H9 (cell line): ENCODE measurements at regions not wholly inside any gene's neighbourhood (a gene's known extent, or its start where the extent isn't known, plus 50 kb on each side); places are given as distances from the start of the nearest gene placed in this dataset.

Experiments used
- DNase-seq: peaks from one replicate; pipeline ENCODE4 v3.0.0-alpha.2; 2017
- H2AFZ ChIP-seq: one replicate; pipeline ENCODE4 v1.6.1; 2013; ENCODE audit warnings: mild to moderate bottlenecking, low read length, control low read depth, moderate library complexity
- H2AK5ac ChIP-seq: 2 replicates; pipeline ENCODE4 v1.6.1; 2013; ENCODE audit warnings: low read length, control low read depth, mixed read lengths; ENCODE audit not compliant: insufficient read length
- H2BK120ac ChIP-seq: one replicate; pipeline ENCODE4 v1.6.1; 2013; ENCODE audit warnings: low read depth, mild to moderate bottlenecking, low read length, control low read depth, inconsistent platforms; ENCODE audit not compliant: poor library complexity, severe bottlenecking
- H2BK12ac ChIP-seq: 2 replicates; pipeline ENCODE4 v1.6.1; 2013; ENCODE audit warnings: low read length, control low read depth, mixed read lengths, low read depth; ENCODE audit not compliant: insufficient read length
- H2BK15ac ChIP-seq: 2 replicates; pipeline ENCODE4 v1.6.1; 2013; ENCODE audit warnings: low read depth, low read length, control low read depth
- H2BK20ac ChIP-seq: one replicate; pipeline ENCODE4 v1.6.1; 2013; ENCODE audit warnings: low read depth, mild to moderate bottlenecking, low read length, control low read depth, inconsistent platforms; ENCODE audit not compliant: poor library complexity, severe bottlenecking
- H2BK5ac ChIP-seq: 2 replicates; pipeline ENCODE4 v1.6.1; 2013; ENCODE audit warnings: low read length, control low read depth, mixed read lengths; ENCODE audit not compliant: insufficient read length
- H3K14ac ChIP-seq: 2 replicates; pipeline ENCODE4 v1.6.1; 2013; ENCODE audit warnings: low read length, control low read depth; ENCODE audit not compliant: insufficient read depth
- H3K18ac ChIP-seq: 2 replicates; pipeline ENCODE4 v1.6.1; 2013; ENCODE audit warnings: low read depth, mild to moderate bottlenecking, mixed read lengths, low read length, control low read depth; ENCODE audit not compliant: insufficient read length
- H3K23ac ChIP-seq: 2 replicates; pipeline ENCODE4 v1.6.1; 2013; ENCODE audit warnings: low read length, control low read depth, mixed read lengths, low read depth; ENCODE audit not compliant: insufficient read length
- H3K23me2 ChIP-seq: 2 replicates; pipeline ENCODE4 v1.6.1; 2013; ENCODE audit warnings: low read depth, mild to moderate bottlenecking, mixed read lengths, low read length, control low read depth; ENCODE audit not compliant: insufficient read length, poor library complexity, severe bottlenecking
- H3K27ac ChIP-seq: 2 replicates; pipeline ENCODE4 v1.5.1; 2013; ENCODE audit warnings: low read length, control low read depth, mixed read lengths, low read depth; ENCODE audit not compliant: insufficient read length
- H3K27me3 ChIP-seq: 2 replicates; pipeline ENCODE4 v1.6.1; 2013; ENCODE audit warnings: low read length, control low read depth, inconsistent platforms; ENCODE audit not compliant: insufficient read depth
- H3K4ac ChIP-seq: 2 replicates; pipeline ENCODE4 v1.6.1; 2013; ENCODE audit warnings: low read depth, mild to moderate bottlenecking, control low read depth, inconsistent platforms, low read length, moderate library complexity
- H3K4me1 ChIP-seq: 2 replicates; pipeline ENCODE4 v1.6.1; 2013; ENCODE audit warnings: low read length, control low read depth, inconsistent platforms; ENCODE audit not compliant: insufficient read depth
- H3K4me2 ChIP-seq: 2 replicates; pipeline ENCODE4 v1.6.1; 2013; ENCODE audit warnings: low read length, control low read depth, mixed read lengths; ENCODE audit not compliant: insufficient read length, insufficient read depth
- H3K56ac ChIP-seq: 2 replicates; pipeline ENCODE4 v1.6.1; 2013; ENCODE audit warnings: low read depth, mild to moderate bottlenecking, mixed read lengths, low read length, control low read depth; ENCODE audit not compliant: insufficient read length
- H3K79me1 ChIP-seq: 2 replicates; pipeline ENCODE4 v1.6.1; 2013; ENCODE audit warnings: low read depth, mild to moderate bottlenecking, moderate library complexity, low read length, control low read depth, inconsistent platforms; ENCODE audit not compliant: insufficient read depth, poor library complexity, severe bottlenecking
- H3K79me2 ChIP-seq: 2 replicates; pipeline ENCODE4 v1.6.1; 2013; ENCODE audit warnings: low read length, control low read depth, inconsistent platforms; ENCODE audit not compliant: insufficient read depth
- H3K9ac ChIP-seq: 2 replicates; pipeline ENCODE4 v1.6.1; 2013; ENCODE audit warnings: low read length, control low read depth, mixed read lengths; ENCODE audit not compliant: insufficient read length; ENCODE audit errors: extremely low read depth
- H3K9me3 ChIP-seq: one replicate; pipeline ENCODE4 v1.6.1; 2013; ENCODE audit warnings: low read depth, low read length, inconsistent platforms; ENCODE audit not compliant: control insufficient read depth
- H3T11ph ChIP-seq: one replicate; pipeline ENCODE4 v1.6.1; 2013; ENCODE audit warnings: mild to moderate bottlenecking, low read length, control low read depth, inconsistent platforms
- H4K20me1 ChIP-seq: one replicate; pipeline ENCODE4 v1.6.1; 2013; ENCODE audit not compliant: control insufficient read depth, insufficient read length, insufficient read depth
- H4K5ac ChIP-seq: 2 replicates; pipeline ENCODE4 v1.6.1; 2013; ENCODE audit warnings: low read depth, mild to moderate bottlenecking, mixed read lengths, low read length, control low read depth; ENCODE audit not compliant: insufficient read length
- H4K8ac ChIP-seq: replicated peaks from 2 replicates; pipeline ENCODE4 v1.6.1; 2013; ENCODE audit warnings: low read length, control low read depth, mixed read lengths, low read depth; ENCODE audit not compliant: insufficient read length
- H4K91ac ChIP-seq: 2 replicates; pipeline ENCODE4 v1.6.1; 2013; ENCODE audit warnings: low read depth, mild to moderate bottlenecking, moderate library complexity, mixed read lengths, low read length, control low read depth; ENCODE audit not compliant: insufficient read length
- H3K27ac Mint-ChIP-seq, 3 experiments: 2 replicates in 2 of 3; 3 replicates in 1 of 3; pipeline ENCODE4 v1.8.0; 2020 to 2021; ENCODE audit warnings: mixed read lengths in 3 of 3, mild to moderate bottlenecking in 1 of 3, moderate library complexity in 1 of 3
- H3K27me3 Mint-ChIP-seq: 2 replicates; pipeline ENCODE4 v1.8.0; 2021; ENCODE audit warnings: low read depth, mild to moderate bottlenecking, moderate library complexity, mixed read lengths
- H3K36me3 Mint-ChIP-seq, 3 experiments: 2 replicates in 2 of 3; 3 replicates in 1 of 3; pipeline ENCODE4 v1.8.0; 2020 to 2021; ENCODE audit warnings: low read depth in 3 of 3, mixed read lengths in 3 of 3; ENCODE audit not compliant: insufficient read depth in 1 of 3
- H3K4me1 Mint-ChIP-seq, 2 experiments: 2 replicates each; pipeline ENCODE4 v1.8.0; 2020; ENCODE audit warnings: mixed read lengths in 2 of 2
- H3K4me3 Mint-ChIP-seq, 2 experiments: 2 replicates in 1 of 2; 3 replicates in 1 of 2; pipeline ENCODE4 v1.8.0; 2020 to 2021; ENCODE audit warnings: mild to moderate bottlenecking in 2 of 2, mixed read lengths in 2 of 2, moderate library complexity in 1 of 2
- H3K9me3 Mint-ChIP-seq, 2 experiments: 2 replicates in 1 of 2; 3 replicates in 1 of 2; pipeline ENCODE4 v1.8.0; 2020; ENCODE audit warnings: mild to moderate bottlenecking in 2 of 2, mixed read lengths in 2 of 2, moderate library complexity in 1 of 2
- WGBS: extraction: QIAGEN DNeasy Blood & Tissue Kit; methylation state at CpG from one replicate; pipeline ENCODE4 v1.1.7; 2013; ENCODE audit warnings: missing lambda C conversion rate, low lambda C conversion rate, mixed read lengths; ENCODE audit not compliant: insufficient read length; ENCODE audit errors: extremely low coverage; 5-methylcytosine and 5-hydroxymethylcytosine counted together
- TF ChIP-seq, protein P1 (sequence below): fragments of 200-600 bp; sonication (generic); conservative IDR thresholded peaks from 3 replicates; pipeline ENCODE4 v1.8.0; 2021; ENCODE audit warnings: antibody characterized with exemption, mild to moderate bottlenecking

DNA sequence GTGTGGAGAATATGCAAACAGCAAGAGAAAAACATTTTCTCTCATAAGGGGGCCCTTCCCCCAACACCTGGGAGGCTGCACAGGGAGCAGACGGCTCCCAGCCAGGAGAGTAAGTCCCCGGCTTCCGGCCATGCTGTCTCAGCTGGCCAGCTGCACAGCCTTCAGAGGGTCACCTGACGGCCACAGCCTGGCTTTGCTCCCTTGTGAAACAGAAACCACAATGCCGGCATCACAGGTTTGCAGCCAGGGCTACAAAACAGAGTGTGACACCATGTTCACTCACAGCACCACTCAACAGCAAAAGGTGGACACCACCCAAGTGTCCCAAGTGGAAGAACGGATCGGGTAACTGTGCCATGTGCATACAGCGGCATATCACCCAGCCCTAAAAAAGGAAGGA, 86.9 kb upstream of the GPC1 start:
- Histone ChIP-seq H3K9me3 (no peaks in the 10 kb centered on the region), H3K14ac (no peak overlapping the region), H2BK20ac (no peak overlapping the region), H3K4me2 (no peak overlapping the region), H2AFZ (no peak overlapping the region), H3K4ac (no peak overlapping the region), H2BK120ac (no peak overlapping the region), H3K23ac (no peak overlapping the region), H2AK5ac (no peak overlapping the region), H2BK5ac (no peak overlapping the region), H3K56ac (no peak overlapping the region), H2BK15ac (no peak overlapping the region), H3K18ac (no peak overlapping the region), H3K79me2 (no peaks in the 10 kb centered on the region), H3K23me2 (no peaks in the 10 kb centered on the region), H4K91ac (no peak overlapping the region), H3K9ac (no peak overlapping the region), H4K8ac (no peak overlapping the region), H3T11ph (no peak overlapping the region), H4K5ac (no peak overlapping the region), H2BK12ac (no peak overlapping the region), H3K27me3 (no peaks in the 10 kb centered on the region), H3K79me1 (no peaks in the 10 kb centered on the region), H3K4me1 (no peaks in the 10 kb centered on the region), H3K27ac (no peak overlapping the region), H4K20me1 (no peaks in the 10 kb centered on the region)
- Mint-ChIP-seq H3K27ac (0 out of 7 replicates have a peak overlapping the region, but pooled peaks of 1 of the 3 experiments have one; percentile 59), H3K36me3 (no peaks in the 10 kb centered on the region; a peak in 3 of 7 replicates), H3K9me3 (peaks cover 15% of the 10 kb centered on the region in 2 experiments), H3K27me3 (peaks cover 7% of the 10 kb centered on the region), H3K4me3 (no peak overlapping the region), H3K4me1 (no peaks in the 10 kb centered on the region)
- DNase-seq = no peak
- WGBS = no CpG with 5 or more reads among the region's 8 CpGs
- TF ChIP-seq, protein P1, sequence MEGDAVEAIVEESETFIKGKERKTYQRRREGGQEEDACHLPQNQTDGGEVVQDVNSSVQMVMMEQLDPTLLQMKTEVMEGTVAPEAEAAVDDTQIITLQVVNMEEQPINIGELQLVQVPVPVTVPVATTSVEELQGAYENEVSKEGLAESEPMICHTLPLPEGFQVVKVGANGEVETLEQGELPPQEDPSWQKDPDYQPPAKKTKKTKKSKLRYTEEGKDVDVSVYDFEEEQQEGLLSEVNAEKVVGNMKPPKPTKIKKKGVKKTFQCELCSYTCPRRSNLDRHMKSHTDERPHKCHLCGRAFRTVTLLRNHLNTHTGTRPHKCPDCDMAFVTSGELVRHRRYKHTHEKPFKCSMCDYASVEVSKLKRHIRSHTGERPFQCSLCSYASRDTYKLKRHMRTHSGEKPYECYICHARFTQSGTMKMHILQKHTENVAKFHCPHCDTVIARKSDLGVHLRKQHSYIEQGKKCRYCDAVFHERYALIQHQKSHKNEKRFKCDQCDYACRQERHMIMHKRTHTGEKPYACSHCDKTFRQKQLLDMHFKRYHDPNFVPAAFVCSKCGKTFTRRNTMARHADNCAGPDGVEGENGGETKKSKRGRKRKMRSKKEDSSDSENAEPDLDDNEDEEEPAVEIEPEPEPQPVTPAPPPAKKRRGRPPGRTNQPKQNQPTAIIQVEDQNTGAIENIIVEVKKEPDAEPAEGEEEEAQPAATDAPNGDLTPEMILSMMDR = no peak
